ENCODE measurements at regions not wholly inside any gene's neighbourhood (a gene's known extent, or its start where the extent isn't known, plus 50 kb on each side); places are given as distances from the start of the nearest gene placed in this dataset.

GRCh38 chr4:63170923-63171322, 1238.3 kb downstream of the TECRL start:
- TF ChIP-seq CTCF (IDR thresholded peaks at IDR 0.05) (no peak), EP300 (IDR thresholded peaks at IDR 0.05; ENCODE audit: low read depth) (no peak), POLR2A (IDR thresholded peaks at IDR 0.05) (no peak)
